Activated CD4-positive, alpha-beta memory T cell treated with anti-CD3 and anti-CD28 coated beads, Interleukin-2, amount 10 ng/mL, durations not matched to agents 7 days and 5 days (primary cell): ENCODE measurements at regions not wholly inside any gene's neighbourhood (a gene's known extent, or its start where the extent isn't known, plus 50 kb on each side); places are given as distances from the start of the nearest gene placed in this dataset.
"Not testable (repeated sequence)": the region's sequence is repeated elsewhere in the genome, so short reads cannot be mapped to it uniquely, and the experiment has no call there.

Source experiments
- CTCF ChIA-PET: fragments of 350-600 bp; sonication (Branson Sonifier 250); formaldehyde crosslinking; loops from one replicate; lab custom pipeline; 2021; ENCODE audit warnings: antibody characterized with exemption, inconsistent platforms; lab: Charles Lee
- POLR2A ChIA-PET: fragments of 350-600 bp; sonication (Branson Sonifier 250); formaldehyde crosslinking; loops from one replicate; lab custom pipeline; 2021; ENCODE audit warnings: antibody characterized with exemption; lab: Charles Lee
- DNase-seq: peaks from one replicate; pipeline ENCODE4 v3.0.0-alpha.2; 2020
- H3K27ac Mint-ChIP-seq: one replicate; pipeline ENCODE4 v1.8.0; 2021; ENCODE audit warnings: mild to moderate bottlenecking, mixed read lengths
- H3K27me3 Mint-ChIP-seq: one replicate; pipeline ENCODE4 v1.8.0; 2021; ENCODE audit warnings: mixed read lengths
- H3K36me3 Mint-ChIP-seq: one replicate; pipeline ENCODE4 v1.8.0; 2021; ENCODE audit warnings: low read depth, mixed read lengths
- H3K4me1 Mint-ChIP-seq: one replicate; pipeline ENCODE4 v1.8.0; 2021; ENCODE audit warnings: mixed read lengths
- H3K4me3 Mint-ChIP-seq: one replicate; pipeline ENCODE4 v1.8.0; 2021; ENCODE audit warnings: mild to moderate bottlenecking, mixed read lengths
- H3K9me3 Mint-ChIP-seq: one replicate; pipeline ENCODE4 v1.8.0; 2021; ENCODE audit warnings: mixed read lengths

DNA sequence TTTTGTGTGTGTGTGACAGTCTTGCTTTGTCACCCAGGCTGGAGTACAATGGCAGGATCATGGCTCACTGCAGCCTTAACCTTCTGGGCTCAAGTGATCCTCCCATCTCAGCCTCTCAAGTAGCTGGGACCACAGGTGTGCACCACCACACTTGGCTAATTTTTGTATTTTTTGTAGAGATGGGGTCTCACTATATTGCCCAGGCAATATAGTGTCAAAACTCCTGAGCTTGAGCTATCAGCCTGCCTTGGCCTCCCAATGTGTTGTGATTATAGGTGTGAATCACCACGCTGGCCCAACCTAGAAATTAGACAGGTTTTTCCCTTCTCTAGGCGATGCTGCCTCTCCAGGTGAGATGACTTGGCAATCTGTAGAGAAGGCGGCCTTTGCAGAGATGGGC, 235.3 kb downstream of the PCSK1 start:
- CTCF ChIA-PET, H3K4me1 Mint-ChIP-seq, POLR2A ChIA-PET: not testable (repeated sequence)

GRCh38 chr5:96197347-96197746, 235.7 kb upstream of the ELL2 start:
- no peaks in the 10 kb centered on the region for H3K4me1 Mint-ChIP-seq
- CTCF ChIA-PET = no interaction called here

More for the DNA sequence above, 235.3 kb downstream of the PCSK1 start:
- H3K36me3 Mint-ChIP-seq, H3K27me3 Mint-ChIP-seq, H3K27ac Mint-ChIP-seq, H3K9me3 Mint-ChIP-seq, H3K4me3 Mint-ChIP-seq, DNase-seq: not testable (repeated sequence)

GRCh38 chr5:96196890-96197289, 235.2 kb upstream of the ELL2 start:
- H3K27ac Mint-ChIP-seq = no peak overlapping the region
- H3K4me1 Mint-ChIP-seq = no peaks in the 10 kb centered on the region
- CTCF ChIA-PET = no interaction called here
- POLR2A ChIA-PET = no interaction called here
- H3K4me3 Mint-ChIP-seq = no peak overlapping the region
- H3K36me3 Mint-ChIP-seq = no peaks in the 10 kb centered on the region
- H3K9me3 Mint-ChIP-seq = no peaks in the 10 kb centered on the region
- peaks cover 2% of the 10 kb centered on the region for H3K27me3 Mint-ChIP-seq
- DNase-seq = no peak

More at GRCh38 chr5:96197347-96197746, 235.7 kb upstream of the ELL2 start:
- Mint-ChIP-seq H3K27ac (no peak overlapping the region), H3K27me3 (peaks cover 2% of the 10 kb centered on the region), H3K9me3 (no peaks in the 10 kb centered on the region), H3K4me3 (no peak overlapping the region), H3K36me3 (no peaks in the 10 kb centered on the region)
- POLR2A ChIA-PET = no interaction called here
- DNase-seq = no peak

GRCh38 chr5:96196407-96196806, 234.8 kb upstream of the ELL2 start:
- no peak for DNase-seq
- ChIA-PET POLR2A (no interaction called here), CTCF (no interaction called here)
- H3K36me3 Mint-ChIP-seq = no peaks in the 10 kb centered on the region
- no peaks in the 10 kb centered on the region for H3K9me3 Mint-ChIP-seq
- no peaks in the 10 kb centered on the region for H3K4me1 Mint-ChIP-seq
- H3K27me3 Mint-ChIP-seq = peaks cover 2% of the 10 kb centered on the region
- H3K27ac Mint-ChIP-seq = no peak overlapping the region
- no peak overlapping the region for H3K4me3 Mint-ChIP-seq

- no peaks in the 10 kb centered on the region for H3K36me3 Mint-ChIP-seq
- no peak overlapping the region for H3K27ac Mint-ChIP-seq
- H3K27me3 Mint-ChIP-seq = peaks cover 2% of the 10 kb centered on the region
- ChIA-PET CTCF (interaction anchor here (1.3 kb wide), 1 partner anchor 22 kb away, joined by 3 read pairs; no protein-coding TSS in a partner anchor), POLR2A (no interaction called here)
- no peak for DNase-seq
- H3K4me3 Mint-ChIP-seq = no peak overlapping the region
- H3K4me1 Mint-ChIP-seq = no peaks in the 10 kb centered on the region
- H3K9me3 Mint-ChIP-seq = no peaks in the 10 kb centered on the region
These were observed 233.5 kb upstream of the ELL2 start for GRCh38 chr5:96195123-96195522.

DNA sequence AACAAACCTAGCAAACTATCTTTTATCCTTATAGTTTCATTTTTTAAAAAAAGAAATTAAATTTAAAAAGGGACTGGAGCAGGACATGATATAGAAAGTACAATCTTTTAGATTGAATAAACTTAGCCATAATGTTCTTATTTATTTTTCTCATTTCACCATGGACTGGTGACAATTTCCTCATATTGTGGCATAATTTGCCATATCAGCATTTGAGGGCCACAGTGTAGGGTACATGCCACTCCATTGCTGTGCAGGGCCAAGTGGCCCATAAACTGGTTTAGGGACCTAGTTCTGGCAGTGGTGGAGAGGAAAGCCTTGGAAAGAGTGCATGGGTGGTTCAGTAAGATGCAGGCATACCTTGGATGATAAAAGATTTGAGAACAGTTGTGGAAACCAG, 232.9 kb upstream of the ELL2 start:
- Mint-ChIP-seq H3K4me1 (no peaks in the 10 kb centered on the region), H3K9me3 (no peaks in the 10 kb centered on the region), H3K27me3 (peaks cover 4% of the 10 kb centered on the region), H3K27ac (no peak overlapping the region), H3K36me3 (no peaks in the 10 kb centered on the region), H3K4me3 (no peak overlapping the region)
- CTCF ChIA-PET = interaction anchor here (1.3 kb wide), 1 partner anchor 22 kb away, joined by 3 read pairs; no protein-coding TSS in a partner anchor
- DNase-seq = no peak
- POLR2A ChIA-PET = no interaction called here

GRCh38 chr5:96193946-96194345, 232.3 kb upstream of the ELL2 start:
- peaks cover 7% of the 10 kb centered on the region for H3K27me3 Mint-ChIP-seq
- ChIA-PET POLR2A (no interaction called here), CTCF (interaction anchor here (1.3 kb wide), 1 partner anchor 23 kb away, joined by 3 read pairs; no protein-coding TSS in a partner anchor)
- no peaks in the 10 kb centered on the region for H3K9me3 Mint-ChIP-seq
- H3K4me3 Mint-ChIP-seq = no peak overlapping the region
- no peaks in the 10 kb centered on the region for H3K36me3 Mint-ChIP-seq
- H3K4me1 Mint-ChIP-seq = no peaks in the 10 kb centered on the region
- no peak for DNase-seq
- no peak overlapping the region for H3K27ac Mint-ChIP-seq

- no peak overlapping the region for H3K27ac Mint-ChIP-seq
- H3K4me1 Mint-ChIP-seq = no peaks in the 10 kb centered on the region
- ChIA-PET POLR2A (no interaction called here), CTCF (no interaction called here)
- H3K4me3 Mint-ChIP-seq = no peak overlapping the region
- peaks cover 1% of the 10 kb centered on the region for H3K9me3 Mint-ChIP-seq
- DNase-seq = no peak
- H3K36me3 Mint-ChIP-seq = no peaks in the 10 kb centered on the region
- H3K27me3 Mint-ChIP-seq = peaks cover 18% of the 10 kb centered on the region
These were observed 228.3 kb upstream of the ELL2 start for GRCh38 chr5:96189987-96190386.

DNA sequence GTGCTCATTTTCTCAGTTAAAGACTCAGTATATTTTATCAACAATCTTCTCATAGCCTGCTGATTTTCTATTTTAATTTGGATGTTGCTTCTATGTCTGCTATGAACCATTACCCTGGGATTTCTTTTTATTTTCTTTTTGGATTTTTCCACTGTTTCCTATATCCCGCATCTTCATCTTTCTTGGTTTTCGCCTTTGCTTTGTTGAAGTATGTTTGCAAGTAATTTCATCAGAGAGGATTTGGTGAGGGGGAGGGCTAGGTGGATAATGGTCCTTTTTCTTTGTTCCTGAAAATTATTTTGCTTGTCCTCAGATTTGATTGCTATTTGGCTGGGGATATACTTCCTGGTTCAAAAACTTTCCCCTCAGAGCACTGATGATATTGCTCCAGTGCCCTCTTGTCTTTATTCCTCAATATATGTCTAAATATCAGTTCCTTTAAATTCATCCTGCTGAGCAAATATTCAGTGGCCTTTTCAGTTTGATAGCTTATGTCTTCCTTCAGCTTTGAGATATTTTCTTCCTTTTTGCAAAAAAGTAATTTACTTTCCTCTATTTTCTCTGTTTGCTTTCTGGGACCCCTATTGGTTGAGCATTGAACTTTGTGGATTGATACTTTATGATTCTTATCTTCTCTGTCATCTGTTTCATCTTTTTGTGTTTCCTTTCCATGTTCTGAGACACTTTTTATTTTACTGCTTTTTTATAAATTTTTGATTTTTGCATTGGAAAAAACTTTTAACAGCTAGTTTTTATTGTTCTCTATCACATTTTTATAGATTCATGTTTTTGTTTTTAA, 227.6 kb upstream of the ELL2 start:
- Mint-ChIP-seq H3K27me3 (peaks cover 18% of the 10 kb centered on the region), H3K36me3 (no peaks in the 10 kb centered on the region), H3K27ac (no peak overlapping the region), H3K9me3 (peaks cover 8% of the 10 kb centered on the region), H3K4me1 (no peaks in the 10 kb centered on the region), H3K4me3 (no peak overlapping the region)
- CTCF ChIA-PET = no interaction called here
- POLR2A ChIA-PET = no interaction called here
- DNase-seq = no peak

DNA sequence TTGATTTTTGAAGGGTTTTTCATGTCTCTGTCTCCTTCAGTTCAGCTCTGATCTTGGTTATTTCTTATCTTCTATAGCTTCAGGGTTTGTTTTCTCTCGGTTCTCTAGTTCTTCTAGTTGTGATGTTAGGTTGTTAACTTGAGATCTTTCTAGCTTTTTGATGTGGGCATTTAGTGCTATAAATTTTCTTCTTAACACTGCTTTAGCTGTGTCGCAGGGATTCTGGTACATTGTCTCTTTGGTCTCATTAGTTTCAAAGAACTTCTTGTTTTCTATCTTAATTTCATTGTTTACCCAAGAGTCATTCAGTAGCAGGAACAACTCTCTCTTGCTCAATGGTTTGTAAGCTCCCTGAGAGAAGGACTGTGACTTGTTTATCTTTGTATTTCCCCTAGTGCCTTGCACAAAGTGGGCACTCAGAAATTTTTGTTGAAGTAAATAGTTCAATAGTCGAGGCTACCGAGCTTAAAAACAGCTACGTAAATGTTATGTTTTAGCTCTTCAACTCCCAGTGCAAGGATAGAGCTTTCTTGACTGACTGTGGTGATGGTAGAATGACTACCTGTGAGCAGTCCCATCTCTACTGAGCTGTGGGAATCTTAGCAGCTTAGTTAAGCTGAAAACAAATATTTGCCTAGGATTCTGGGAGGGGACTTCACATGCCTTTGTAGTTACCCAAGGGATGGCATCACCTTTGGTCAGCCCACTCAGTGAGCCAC, 225.8 kb upstream of the ELL2 start:
- Mint-ChIP-seq H3K4me1 (no peaks in the 10 kb centered on the region), H3K27me3 (peaks cover 18% of the 10 kb centered on the region), H3K9me3 (peaks cover 8% of the 10 kb centered on the region), H3K27ac (no peak overlapping the region), H3K36me3 (no peaks in the 10 kb centered on the region), H3K4me3 (no peak overlapping the region)
- DNase-seq = no peak
- ChIA-PET POLR2A (no interaction called here), CTCF (interaction anchor here (0.8 kb wide), 1 partner anchor 158 kb away, joined by 3 read pairs; no protein-coding TSS in a partner anchor)

GRCh38 chr5:96184510-96184909, 222.9 kb upstream of the ELL2 start:
- H3K36me3 Mint-ChIP-seq, H3K4me1 Mint-ChIP-seq, H3K4me3 Mint-ChIP-seq, H3K27ac Mint-ChIP-seq, POLR2A ChIA-PET, DNase-seq, CTCF ChIA-PET, H3K9me3 Mint-ChIP-seq: not testable (repeated sequence)
- H3K27me3 Mint-ChIP-seq = peaks cover 16% of the 10 kb centered on the region

DNA sequence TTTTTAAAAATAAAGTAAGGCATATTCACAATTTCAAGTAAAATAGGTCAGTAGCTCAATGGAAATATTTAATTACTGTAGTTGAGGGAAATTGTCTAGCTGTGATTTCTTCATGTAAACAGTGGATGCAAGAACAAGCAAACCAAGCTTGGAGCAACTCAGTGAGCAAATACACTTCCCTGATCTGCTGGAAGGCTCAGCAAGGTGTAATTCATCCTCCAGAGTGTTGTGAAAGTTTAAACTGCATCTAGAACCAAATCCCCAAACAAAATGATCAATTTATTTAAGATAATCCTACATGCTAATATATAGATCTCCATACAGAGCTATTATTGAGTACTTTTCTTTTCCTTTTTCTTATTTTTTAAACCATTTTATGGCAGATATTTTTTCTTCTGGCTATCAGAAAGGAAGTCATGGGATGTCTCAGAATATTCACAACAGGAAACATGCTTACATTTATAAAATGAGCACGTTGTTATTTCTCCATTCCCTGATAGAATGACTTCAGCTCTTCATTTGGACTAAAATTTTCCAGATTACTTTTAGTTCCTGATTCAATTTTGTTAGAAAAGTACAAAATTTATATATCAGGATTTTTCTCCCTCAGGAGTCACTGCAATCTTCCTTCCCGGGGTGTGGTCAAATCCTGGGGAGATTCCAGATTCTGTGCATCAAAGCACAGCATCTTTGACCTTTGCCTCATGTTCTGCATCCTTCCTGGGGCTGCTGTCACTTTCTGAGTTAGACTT, 219.2 kb upstream of the ELL2 start:
- H3K36me3 Mint-ChIP-seq = no peaks in the 10 kb centered on the region
- no peak for DNase-seq
- H3K27ac Mint-ChIP-seq = no peak overlapping the region
- CTCF ChIA-PET = no interaction called here
- peaks cover 12% of the 10 kb centered on the region for H3K9me3 Mint-ChIP-seq
- peaks cover 15% of the 10 kb centered on the region for H3K4me1 Mint-ChIP-seq
- no peak overlapping the region for H3K4me3 Mint-ChIP-seq
- peaks cover 2% of the 10 kb centered on the region for H3K27me3 Mint-ChIP-seq
- POLR2A ChIA-PET = no interaction called here

GRCh38 chr5:96177303-96177869, 215.7 kb upstream of the ELL2 start:
- Mint-ChIP-seq H3K36me3 (no peaks in the 10 kb centered on the region), H3K27me3 (no peaks in the 10 kb centered on the region), H3K4me3 (no peak overlapping the region), H3K27ac (no peak overlapping the region), H3K9me3 (peaks cover 4% of the 10 kb centered on the region), H3K4me1 (peaks cover 15% of the 10 kb centered on the region)
- no peak for DNase-seq
- ChIA-PET CTCF (interaction anchor here (0.6 kb wide), 1 partner anchor 132 kb away, joined by 3 read pairs; no protein-coding TSS in a partner anchor), POLR2A (no interaction called here)
